Skeletal muscle satellite cell (primary cell): ENCODE measurements at regions not wholly inside any gene's neighbourhood (a gene's known extent, or its start where the extent isn't known, plus 50 kb on each side); places are given as distances from the start of the nearest gene placed in this dataset.

Experiments
- H3K27me3 ChIP-seq: 2 replicates; pipeline ENCODE4 v1.7.0; 2013; ENCODE audit warnings: low read length; ENCODE audit not compliant: control insufficient read depth, insufficient read depth
- H3K36me3 ChIP-seq: 2 replicates; pipeline ENCODE4 v1.7.0; 2013; ENCODE audit warnings: mild to moderate bottlenecking, control low read depth, low read length; ENCODE audit not compliant: insufficient read depth
- H3K4me1 ChIP-seq: 2 replicates; pipeline ENCODE4 v1.7.0; 2013; ENCODE audit warnings: low read length; ENCODE audit not compliant: control insufficient read depth, insufficient read depth
- H3K4me2 ChIP-seq: 2 replicates; pipeline ENCODE4 v1.7.0; 2013; ENCODE audit warnings: mild to moderate bottlenecking, low read length
- H3K4me3 ChIP-seq: 2 replicates; pipeline ENCODE4 v1.7.0; 2013; ENCODE audit warnings: low read length
- H3K9ac ChIP-seq: 2 replicates; pipeline ENCODE4 v1.7.0; 2013; ENCODE audit warnings: mild to moderate bottlenecking, low read depth, low read length, moderate library complexity
- H3K9me3 ChIP-seq: replicated peaks from 2 replicates; pipeline ENCODE4 v1.7.0; 2013; ENCODE audit warnings: mild to moderate bottlenecking, control low read depth, low read length

DNA sequence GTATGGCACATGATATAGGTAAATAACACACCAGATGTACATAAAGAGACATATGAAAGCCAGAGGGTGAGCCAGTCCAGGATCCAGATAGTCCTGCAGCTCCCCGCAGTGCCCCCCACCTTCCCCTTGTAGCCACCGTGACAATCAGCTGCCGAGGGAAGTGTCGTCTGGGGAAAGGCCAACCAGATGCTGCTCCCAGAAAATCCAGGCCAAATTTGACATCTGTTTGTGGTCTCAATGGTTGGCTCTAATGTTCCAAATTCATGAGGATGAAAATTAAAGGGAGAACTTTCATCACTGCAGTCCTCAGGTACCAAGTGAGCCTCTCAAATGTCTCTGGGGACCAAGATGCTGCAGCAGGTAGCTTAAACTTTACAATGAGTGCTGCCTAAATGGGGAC, 210.3 kb downstream of the PTEN start:
- Histone ChIP-seq H3K9me3 (no peaks in the 10 kb centered on the region), H3K4me2 (no peak overlapping the region), H3K4me3 (no peak overlapping the region), H3K9ac (no peak overlapping the region), H3K27me3 (no peaks in the 10 kb centered on the region), H3K36me3 (no peaks in the 10 kb centered on the region), H3K4me1 (no peaks in the 10 kb centered on the region)

DNA sequence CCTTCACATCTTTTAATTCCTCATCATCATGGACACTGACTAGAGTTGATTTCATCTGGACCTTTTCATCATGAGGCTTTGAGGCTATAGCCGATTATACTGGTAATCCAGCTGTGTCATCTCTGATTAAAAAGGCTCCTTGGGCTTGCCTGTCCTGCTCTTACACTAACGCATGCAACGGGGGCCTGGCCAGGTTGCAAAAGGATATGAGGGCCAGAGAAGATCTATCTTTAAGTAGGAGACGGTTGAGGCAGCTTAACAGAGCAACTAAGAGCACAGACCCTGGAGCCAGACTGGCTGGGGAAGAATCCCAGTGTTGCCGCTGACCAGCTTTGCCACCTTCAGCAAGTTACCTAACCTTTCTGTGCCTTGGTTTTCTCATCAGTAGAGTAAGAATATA, 211.5 kb downstream of the PTEN start:
- Histone ChIP-seq H3K9ac (no peak overlapping the region), H3K4me2 (no peak overlapping the region), H3K4me3 (no peak overlapping the region), H3K27me3 (no peaks in the 10 kb centered on the region), H3K36me3 (no peaks in the 10 kb centered on the region), H3K4me1 (peaks cover 2% of the 10 kb centered on the region), H3K9me3 (no peaks in the 10 kb centered on the region)

DNA sequence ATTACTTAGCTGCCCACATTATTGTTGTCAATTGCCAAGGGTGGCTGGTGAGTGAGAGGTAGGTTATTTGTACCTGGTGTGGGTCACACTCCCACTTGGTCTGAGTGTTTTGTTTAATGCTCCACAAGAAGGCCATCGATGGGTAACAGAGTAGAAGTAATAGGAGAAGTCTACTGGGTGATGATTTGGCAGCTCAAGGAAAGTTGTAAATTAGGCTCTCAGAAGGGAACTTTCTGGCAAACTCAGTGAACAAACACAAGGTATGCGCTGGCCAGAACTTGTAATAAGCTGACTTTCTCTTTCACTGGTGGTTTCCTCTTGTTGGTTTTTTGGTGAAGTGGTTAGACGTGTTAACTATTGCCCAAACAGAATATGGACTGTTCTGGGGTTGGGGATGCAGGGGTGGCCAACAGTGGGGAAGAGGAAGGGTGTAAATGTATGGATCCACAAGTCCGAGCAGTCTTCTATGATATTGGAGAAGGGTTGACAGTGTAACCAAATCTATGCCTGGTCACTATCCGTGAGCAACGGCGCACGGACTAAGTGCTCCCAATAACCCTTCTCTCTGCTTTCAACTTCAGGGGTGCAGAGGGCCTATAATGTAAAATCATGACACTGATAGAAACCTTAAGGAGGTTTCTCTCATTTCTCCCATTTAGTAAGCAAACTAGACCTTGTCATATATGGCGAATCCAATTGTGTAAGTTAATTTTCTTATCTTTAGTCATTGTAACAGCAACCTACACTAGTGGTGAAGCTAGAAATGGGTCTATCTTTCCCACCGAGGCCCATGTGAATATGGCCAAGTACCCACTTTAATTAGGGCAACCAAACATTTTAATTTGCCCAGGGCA, 212.8 kb downstream of the PTEN start:
- no peaks in the 10 kb centered on the region for H3K36me3 ChIP-seq
- no peaks in the 10 kb centered on the region for H3K27me3 ChIP-seq
- no peak overlapping the region for H3K4me2 ChIP-seq
- H3K4me1 ChIP-seq = peaks cover 7% of the 10 kb centered on the region
- no peaks in the 10 kb centered on the region for H3K9me3 ChIP-seq
- H3K4me3 ChIP-seq = no peak overlapping the region
- H3K9ac ChIP-seq = no peak overlapping the region

DNA sequence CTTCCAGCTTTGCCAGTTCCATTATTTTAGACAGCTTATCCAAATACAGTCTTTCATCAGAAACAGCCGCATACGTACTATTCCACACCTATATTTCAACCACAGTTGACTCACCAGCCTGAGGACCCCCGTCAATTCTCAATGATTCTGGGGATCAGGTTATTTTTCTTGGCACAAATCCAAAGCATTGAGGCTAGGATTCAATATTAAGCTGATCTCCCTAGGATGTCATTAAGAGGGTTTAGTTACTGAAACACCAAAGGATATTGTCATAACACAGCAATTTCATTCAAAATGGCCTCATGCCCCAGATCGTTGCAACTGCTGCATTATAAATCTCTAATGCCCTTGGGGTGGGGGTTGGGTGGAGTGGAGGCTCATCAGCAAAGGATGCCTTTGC, 214.6 kb downstream of the PTEN start:
- H3K9me3 ChIP-seq = no peaks in the 10 kb centered on the region
- no peaks in the 10 kb centered on the region for H3K27me3 ChIP-seq
- H3K36me3 ChIP-seq = no peaks in the 10 kb centered on the region
- H3K4me3 ChIP-seq = no peak overlapping the region
- peaks cover 7% of the 10 kb centered on the region for H3K4me1 ChIP-seq
- H3K9ac ChIP-seq = no peak overlapping the region
- H3K4me2 ChIP-seq = no peak overlapping the region

DNA sequence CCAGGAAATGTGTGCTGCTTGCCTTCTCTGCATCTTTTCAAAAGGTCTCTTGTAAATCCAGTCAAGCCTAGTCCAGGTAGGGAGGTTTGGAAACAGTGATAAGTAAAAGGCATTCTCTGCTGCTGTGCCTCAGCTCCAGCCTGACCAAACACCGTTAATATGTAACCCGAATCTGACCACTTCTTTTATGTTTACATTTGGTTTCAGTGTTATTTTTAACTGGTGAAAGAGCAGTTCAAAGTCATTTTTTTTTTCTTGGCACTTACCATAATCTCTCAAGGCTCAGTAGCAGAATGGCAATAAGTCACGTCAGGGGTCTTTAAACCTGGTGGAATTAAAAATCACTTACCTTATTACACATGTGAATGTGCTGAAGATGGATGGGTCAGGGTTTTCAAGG, 216.8 kb downstream of the PTEN start:
- no peak overlapping the region for H3K9ac ChIP-seq
- H3K9me3 ChIP-seq = no peaks in the 10 kb centered on the region
- H3K36me3 ChIP-seq = no peaks in the 10 kb centered on the region
- no peak overlapping the region for H3K4me2 ChIP-seq
- peaks cover 7% of the 10 kb centered on the region for H3K4me1 ChIP-seq
- no peak overlapping the region for H3K4me3 ChIP-seq
- H3K27me3 ChIP-seq = no peaks in the 10 kb centered on the region

DNA sequence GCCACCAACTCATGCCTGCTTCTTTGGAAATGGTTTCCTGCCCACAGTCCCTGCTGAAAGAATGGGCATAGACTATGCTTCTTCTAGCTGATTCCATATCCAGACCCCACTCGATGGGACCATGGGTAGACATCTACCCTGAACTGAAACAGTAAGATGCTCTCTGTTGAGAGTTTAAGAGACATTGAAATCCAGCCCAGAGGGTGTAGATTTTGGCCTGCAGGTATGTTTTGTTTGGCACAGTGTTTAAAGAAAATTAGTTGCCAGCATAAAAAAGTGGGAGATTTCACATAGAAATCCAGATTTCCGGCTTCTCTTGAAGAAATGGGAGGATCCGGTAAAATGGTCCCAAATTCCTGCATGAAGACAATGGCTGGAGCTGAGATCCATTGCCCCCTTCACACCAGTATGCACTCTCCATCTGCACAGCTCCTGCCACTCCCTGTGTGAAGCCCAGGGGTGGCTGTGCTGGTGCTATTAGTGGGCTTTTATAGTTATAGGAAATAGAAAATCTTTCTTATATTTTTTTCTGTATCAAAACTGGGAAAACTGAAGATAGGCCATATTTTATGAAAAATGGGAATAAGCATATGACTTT, 218.1 kb downstream of the PTEN start:
- H3K9ac ChIP-seq = no peak overlapping the region
- no peak overlapping the region for H3K4me2 ChIP-seq
- no peaks in the 10 kb centered on the region for H3K9me3 ChIP-seq
- no peaks in the 10 kb centered on the region for H3K27me3 ChIP-seq
- no peaks in the 10 kb centered on the region for H3K36me3 ChIP-seq
- peaks cover 7% of the 10 kb centered on the region for H3K4me1 ChIP-seq
- H3K4me3 ChIP-seq = no peak overlapping the region

DNA sequence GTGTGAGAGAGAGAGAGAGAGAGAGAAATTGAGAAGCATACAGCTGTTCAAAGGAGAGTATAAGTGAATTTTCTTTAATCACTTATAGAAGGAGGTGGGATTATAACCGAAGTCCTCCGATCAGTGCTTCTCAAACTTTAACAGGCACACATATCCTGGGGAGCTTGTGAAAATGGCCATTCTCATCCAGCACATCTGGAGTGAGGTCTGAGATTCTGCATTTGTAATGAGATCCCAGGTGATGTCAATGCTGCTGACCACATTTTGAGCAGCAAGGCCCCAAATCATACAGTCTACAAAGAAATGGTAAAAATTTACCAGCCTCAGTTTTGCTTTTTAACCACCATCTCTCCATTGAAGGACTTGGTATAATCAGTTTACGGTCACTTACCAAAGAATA, 219.0 kb downstream of the PTEN start:
- no peak overlapping the region for H3K9ac ChIP-seq
- no peak overlapping the region for H3K4me3 ChIP-seq
- no peaks in the 10 kb centered on the region for H3K36me3 ChIP-seq
- H3K4me2 ChIP-seq = no peak overlapping the region
- H3K4me1 ChIP-seq = peaks cover 7% of the 10 kb centered on the region
- H3K27me3 ChIP-seq = no peaks in the 10 kb centered on the region
- H3K9me3 ChIP-seq = no peaks in the 10 kb centered on the region

DNA sequence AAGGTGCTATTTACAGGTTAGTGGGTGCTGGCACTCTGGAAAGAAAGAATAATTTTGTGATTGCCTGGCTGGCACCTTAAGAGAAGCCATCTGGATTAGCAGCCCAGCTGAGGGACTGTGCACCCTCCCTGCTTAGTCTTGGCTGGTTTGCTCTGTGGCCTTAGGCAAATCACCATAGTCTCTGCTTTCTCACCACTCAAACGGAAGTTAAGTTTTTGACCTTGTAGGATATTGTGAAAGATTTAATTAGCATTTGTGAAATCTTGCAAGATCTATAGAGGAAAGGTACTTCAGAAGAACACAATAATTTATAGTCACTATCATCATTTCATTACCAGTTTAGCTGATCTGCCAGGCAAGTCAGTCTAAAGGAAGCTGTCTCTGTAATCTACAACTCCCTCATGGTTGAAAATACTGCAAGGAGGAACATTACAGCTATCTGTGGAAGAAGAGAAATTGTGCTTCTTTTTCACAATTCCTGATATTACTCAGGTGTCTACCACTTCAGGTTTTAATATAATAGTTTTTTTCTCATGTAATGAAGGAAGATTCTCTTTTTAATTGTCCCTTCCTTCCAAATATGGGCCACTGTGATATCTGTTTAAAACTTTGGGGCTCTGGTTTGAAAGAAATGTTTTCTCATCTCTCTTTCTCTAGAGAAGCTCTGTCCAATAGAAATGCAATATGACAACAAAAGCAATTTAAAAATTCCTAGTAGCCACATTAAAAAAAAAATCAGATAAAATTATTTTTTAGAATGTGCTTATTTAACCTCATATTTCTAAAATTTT, 219.6 kb downstream of the PTEN start:
- no peak overlapping the region for H3K9ac ChIP-seq
- no peak overlapping the region for H3K4me2 ChIP-seq
- no peaks in the 10 kb centered on the region for H3K27me3 ChIP-seq
- H3K4me3 ChIP-seq = no peak overlapping the region
- H3K4me1 ChIP-seq = peaks cover 7% of the 10 kb centered on the region
- H3K36me3 ChIP-seq = no peaks in the 10 kb centered on the region
- H3K9me3 ChIP-seq = no peaks in the 10 kb centered on the region

DNA sequence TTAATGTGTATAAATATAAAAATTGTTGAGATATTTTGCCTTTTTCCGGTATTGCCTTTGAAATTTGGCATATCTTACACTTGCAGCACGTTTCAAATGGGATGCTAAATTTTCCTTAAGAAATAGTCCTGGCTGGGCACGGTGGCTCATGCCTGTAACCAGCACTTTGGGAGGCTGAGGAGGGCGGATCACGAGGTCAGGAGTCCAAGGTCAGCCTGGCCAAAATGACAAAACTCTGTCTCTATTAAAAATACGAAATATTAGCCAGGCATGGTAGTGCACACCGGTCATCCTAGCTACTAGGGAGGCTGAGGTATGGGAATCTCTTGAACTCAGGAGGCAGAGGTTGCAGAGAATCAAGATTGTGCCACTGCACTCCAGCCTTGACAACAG, 220.2 kb downstream of the PTEN start:
- peaks cover 7% of the 10 kb centered on the region for H3K4me1 ChIP-seq
- H3K4me2 ChIP-seq = no peak overlapping the region
- no peaks in the 10 kb centered on the region for H3K27me3 ChIP-seq
- no peaks in the 10 kb centered on the region for H3K36me3 ChIP-seq
- no peaks in the 10 kb centered on the region for H3K9me3 ChIP-seq
- H3K4me3 ChIP-seq = no peak overlapping the region
- H3K9ac ChIP-seq = no peak overlapping the region

DNA sequence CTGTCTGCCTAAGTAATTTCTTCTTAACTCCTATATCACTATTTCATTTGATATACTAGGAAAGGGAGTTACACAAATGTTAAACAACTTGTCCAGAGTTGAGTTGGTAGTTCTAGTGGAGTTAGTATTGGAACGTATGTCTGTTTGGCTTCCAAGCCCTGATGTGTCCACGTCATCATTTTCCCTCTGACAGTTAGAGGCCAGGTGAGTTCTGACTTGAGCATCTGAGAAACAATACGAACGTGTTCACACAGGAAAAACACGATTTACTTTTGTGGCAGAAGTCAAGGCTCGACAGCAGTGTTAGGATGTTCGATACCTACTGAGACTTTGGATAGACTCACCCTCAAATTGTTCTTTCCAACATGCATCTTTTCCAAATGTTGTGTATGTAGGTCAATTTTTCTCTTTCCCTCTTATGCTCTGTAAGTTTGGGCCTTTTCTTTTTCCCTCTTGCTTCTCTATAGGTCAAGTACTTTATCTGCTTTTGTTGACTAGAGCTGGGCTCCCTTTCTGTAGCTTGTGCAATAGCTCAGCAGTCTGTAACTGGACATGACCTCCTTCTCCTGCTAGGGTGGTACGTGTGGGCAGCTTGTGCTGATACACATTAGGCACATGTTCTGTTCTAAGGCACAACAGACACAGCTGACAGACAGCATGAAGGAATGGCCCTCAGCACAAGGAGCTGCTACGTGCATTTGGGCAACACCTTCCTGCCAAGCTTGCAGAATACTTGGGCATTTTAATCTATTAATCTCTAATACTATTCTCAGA, 222.9 kb downstream of the PTEN start:
- H3K9ac ChIP-seq = no peak overlapping the region
- no peak overlapping the region for H3K4me3 ChIP-seq
- H3K4me2 ChIP-seq = no peak overlapping the region
- no peaks in the 10 kb centered on the region for H3K27me3 ChIP-seq
- H3K36me3 ChIP-seq = no peaks in the 10 kb centered on the region
- no peaks in the 10 kb centered on the region for H3K4me1 ChIP-seq
- H3K9me3 ChIP-seq = no peaks in the 10 kb centered on the region
